ENCODE measurements at regions not wholly inside any gene's neighbourhood (a gene's known extent, or its start where the extent isn't known, plus 50 kb on each side); places are given as distances from the start of the nearest gene placed in this dataset.

GRCh38 chr7:131250331-131250730 is 77.3 kb upstream of the MKLN1 start:
- H3K36me3 ChIP-seq, result no peaks in the 10 kb centered on the region
- H3K27me3 ChIP-seq (replicated peaks; ENCODE audit: insufficient read depth), result no peaks in the 10 kb centered on the region
- DNase-seq (ENCODE audit: low spot score) (no peak), ATAC-seq (ENCODE audit: insufficient number of reproducible peaks, low FRiP score, low read depth) (no peak)
- no peak for TF ChIP-seq CTCF (IDR thresholded peaks at IDR 0.05)
- no peak overlapping the region for H3K4me3 ChIP-seq
- H3K27ac ChIP-seq, result no peak overlapping the region
- peaks cover 0 to 11% of the 10 kb centered on the region in 2 donors for H3K4me1 ChIP-seq (ENCODE audit: control insufficient read depth in 1 of 2, low read depth in 2 of 2)
- no peaks in the 10 kb centered on the region for H3K9me3 ChIP-seq

- H3K4me1 ChIP-seq (ENCODE audit: control insufficient read depth in 1 of 2, low read depth in 2 of 2), result peaks cover 0 to 11% of the 10 kb centered on the region in 2 donors
- DNase-seq (ENCODE audit: low spot score) (no peak), ATAC-seq (ENCODE audit: insufficient number of reproducible peaks, low FRiP score, low read depth) (no peak)
- no peaks in the 10 kb centered on the region for H3K27me3 ChIP-seq (replicated peaks; ENCODE audit: insufficient read depth)
- no peaks in the 10 kb centered on the region for H3K36me3 ChIP-seq
- H3K9me3 ChIP-seq, result no peaks in the 10 kb centered on the region
- no peak for TF ChIP-seq CTCF (IDR thresholded peaks at IDR 0.05)
- H3K27ac ChIP-seq, result no peak overlapping the region
- no peak overlapping the region for H3K4me3 ChIP-seq
These were observed 76.3 kb upstream of the MKLN1 start for GRCh38 chr7:131251371-131251770.

- no peak for TF ChIP-seq CTCF (IDR thresholded peaks at IDR 0.05)
- ATAC-seq (ENCODE audit: insufficient number of reproducible peaks, low FRiP score, low read depth), result no peak
- no peak for DNase-seq (ENCODE audit: low spot score)
- Histone ChIP-seq H3K27me3 (replicated peaks; ENCODE audit: insufficient read depth) (no peaks in the 10 kb centered on the region), H3K4me3 (no peak overlapping the region), H3K36me3 (no peaks in the 10 kb centered on the region), H3K4me1 (ENCODE audit: control insufficient read depth in 1 of 2, low read depth in 2 of 2) (peaks cover 0 to 11% of the 10 kb centered on the region in 2 donors), H3K27ac (no peak overlapping the region), H3K9me3 (no peaks in the 10 kb centered on the region)
These were observed 74.7 kb upstream of the MKLN1 start for GRCh38 chr7:131252976-131253375.

DNA sequence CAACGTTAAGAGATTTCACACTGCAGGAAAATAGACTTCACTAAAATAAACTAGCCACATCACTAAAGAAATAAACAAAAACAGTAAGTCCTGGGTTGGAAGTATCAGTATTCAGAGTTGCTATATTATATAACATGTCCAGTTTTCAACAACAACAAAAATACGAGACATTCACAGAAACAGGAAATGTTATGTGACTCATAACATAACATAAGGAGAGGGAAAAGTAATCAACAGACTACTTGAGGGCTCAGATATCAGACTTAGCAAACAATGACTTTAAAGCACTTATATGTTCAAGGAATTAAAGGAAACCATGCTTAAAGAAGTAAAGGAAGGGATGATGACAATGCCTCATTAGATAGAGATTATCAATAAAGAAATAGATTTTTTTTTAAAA is 73.5 kb upstream of the MKLN1 start:
- no peak overlapping the region for H3K4me3 ChIP-seq
- no peak for TF ChIP-seq CTCF (IDR thresholded peaks at IDR 0.05)
- H3K27me3 ChIP-seq (replicated peaks; ENCODE audit: insufficient read depth), result no peaks in the 10 kb centered on the region
- no peaks in the 10 kb centered on the region for H3K36me3 ChIP-seq
- ATAC-seq (ENCODE audit: insufficient number of reproducible peaks, low FRiP score, low read depth) (no peak), DNase-seq (ENCODE audit: low spot score) (no peak)
- H3K4me1 ChIP-seq (ENCODE audit: control insufficient read depth in 1 of 2, low read depth in 2 of 2), result peaks cover 0 to 5% of the 10 kb centered on the region in 2 donors
- H3K9me3 ChIP-seq, result no peaks in the 10 kb centered on the region
- no peak overlapping the region for H3K27ac ChIP-seq

GRCh38 chr7:131255242-131255641 is 72.4 kb upstream of the MKLN1 start:
- no peak for DNase-seq (ENCODE audit: low spot score)
- Histone ChIP-seq H3K9me3 (no peaks in the 10 kb centered on the region), H3K36me3 (no peaks in the 10 kb centered on the region), H3K27ac (no peak overlapping the region), H3K27me3 (replicated peaks; ENCODE audit: insufficient read depth) (no peaks in the 10 kb centered on the region), H3K4me1 (ENCODE audit: control insufficient read depth in 1 of 2, low read depth in 2 of 2) (no peaks in the 10 kb centered on the region), H3K4me3 (no peak overlapping the region)
- no peak for ATAC-seq (ENCODE audit: insufficient number of reproducible peaks, low FRiP score, low read depth)
- TF ChIP-seq CTCF (IDR thresholded peaks at IDR 0.05), result no peak

Data from thoracic aorta (tissue), 2 donors.